IMR-90 (cell line): ENCODE measurements at regions not wholly inside any gene's neighbourhood (a gene's known extent, or its start where the extent isn't known, plus 50 kb on each side); places are given as distances from the start of the nearest gene placed in this dataset.

ENCODE experiments used
- ATAC-seq: fragments of 200-7000 bp; cut with Tn5 transposase; 2 replicates; pipeline ENCODE4 v1.9.1; 2020; ENCODE audit warnings: low read depth, mild to moderate bottlenecking, moderate library complexity
- BruUV-seq: library from RNA; stranded (reverse); fragments of 400-500 nt; replicated peaks from 2 replicates; lab custom pipeline; 2021; lab: Mats Ljungman, UMichigan
- CTCF ChIA-PET: fragments of 300-600 bp; formaldehyde crosslinking; extraction: SDS; loops from one replicate; lab custom pipeline; 2021; ENCODE audit warnings: antibody characterized with exemption; lab: Yijun Ruan, JAX
- POLR2A ChIA-PET: fragments of 300-600 bp; sonication (Branson Sonifier 250); formaldehyde crosslinking; loops from one replicate; lab custom pipeline; 2022; ENCODE audit warnings: antibody characterized with exemption; ENCODE audit not compliant: unreplicated experiment; lab: Charles Lee
- DNase-seq: peaks from one replicate; pipeline ENCODE4 v3.0.0; 2013
- H2AFZ ChIP-seq: replicated peaks from 2 replicates; pipeline ENCODE3; 2013; ENCODE audit warnings: low read length, mild to moderate bottlenecking; ENCODE audit not compliant: poor library complexity
- H2AK5ac ChIP-seq: 2 replicates; pipeline ENCODE4 v1.6.1; 2013; ENCODE audit warnings: low read depth, low read length, inconsistent platforms
- H2AK9ac ChIP-seq: replicated peaks from 2 replicates; pipeline ENCODE3; 2013; ENCODE audit warnings: mild to moderate bottlenecking, low read depth, low read length, moderate library complexity; ENCODE audit not compliant: poor library complexity
- H2BK120ac ChIP-seq: 2 replicates; pipeline ENCODE4 v1.6.1; 2013; ENCODE audit warnings: low read depth, low read length, inconsistent platforms
- H2BK15ac ChIP-seq: 3 replicates; pipeline ENCODE4 v1.6.1; 2013; ENCODE audit warnings: low read depth, low read length, inconsistent platforms
- H2BK20ac ChIP-seq: 2 replicates; pipeline ENCODE4 v1.6.1; 2013; ENCODE audit warnings: low read depth, mild to moderate bottlenecking, inconsistent platforms, low read length, moderate library complexity
- H2BK5ac ChIP-seq: 2 replicates; pipeline ENCODE4 v1.6.1; 2013; ENCODE audit warnings: mild to moderate bottlenecking, low read depth, low read length, inconsistent platforms; ENCODE audit not compliant: poor library complexity, severe bottlenecking
- H3K14ac ChIP-seq: replicated peaks from 2 replicates; pipeline ENCODE4 v1.6.1; 2013; ENCODE audit warnings: low read depth, low read length, inconsistent platforms
- H3K18ac ChIP-seq: 2 replicates; pipeline ENCODE4 v1.6.1; 2013; ENCODE audit warnings: low read depth, low read length, control low read depth
- H3K23ac ChIP-seq: 2 replicates; pipeline ENCODE4 v1.6.1; 2013; ENCODE audit warnings: low read depth, low read length, inconsistent platforms
- H3K27ac ChIP-seq: 2 replicates; pipeline ENCODE4 v1.5.1; 2013; ENCODE audit warnings: mild to moderate bottlenecking, control low read depth, low read length; ENCODE audit not compliant: insufficient read depth
- H3K27me3 ChIP-seq: 2 replicates; pipeline ENCODE4 v1.6.1; 2013; ENCODE audit warnings: low read length; ENCODE audit not compliant: control insufficient read depth, insufficient read depth
- H3K36me3 ChIP-seq: 2 replicates; pipeline ENCODE4 v1.6.1; 2013; ENCODE audit warnings: low read length, mixed read lengths; ENCODE audit not compliant: control insufficient read depth, insufficient read depth
- H3K4ac ChIP-seq: 2 replicates; pipeline ENCODE4 v1.6.1; 2013; ENCODE audit warnings: low read depth, low read length, inconsistent platforms
- H3K4me1 ChIP-seq: 2 replicates; pipeline ENCODE4 v1.6.1; 2013; ENCODE audit warnings: low read length, mixed read lengths; ENCODE audit not compliant: control insufficient read depth, insufficient read depth
- H3K4me2 ChIP-seq: 2 replicates; pipeline ENCODE4 v1.6.1; 2013; ENCODE audit warnings: low read depth, mild to moderate bottlenecking, control low read depth, low read length, moderate library complexity
- H3K4me3 ChIP-seq: 2 replicates; pipeline ENCODE4 v1.5.1; 2013; ENCODE audit warnings: low read depth, mild to moderate bottlenecking, control low read depth, low read length, moderate library complexity; ENCODE audit not compliant: insufficient read depth
- H3K56ac ChIP-seq: 2 replicates; pipeline ENCODE4 v1.6.1; 2013; ENCODE audit warnings: low read length, inconsistent platforms; ENCODE audit not compliant: insufficient read depth; ENCODE audit errors: extremely low read depth
- H3K79me1 ChIP-seq, 2 experiments: 2 replicates each; pipeline ENCODE4 v1.6.1; 2013; ENCODE audit warnings: low read length in 2 of 2, inconsistent platforms in 1 of 2, low read depth in 1 of 2
- H3K9ac ChIP-seq: 2 replicates; pipeline ENCODE4 v1.6.1; 2013; ENCODE audit warnings: low read depth, low read length, control low read depth
- H3K9me1 ChIP-seq: 2 replicates; pipeline ENCODE4 v1.6.1; 2013; ENCODE audit warnings: low read length, inconsistent platforms; ENCODE audit not compliant: insufficient read depth
- H3K9me3 ChIP-seq: 2 replicates; pipeline ENCODE4 v1.6.1; 2013; ENCODE audit warnings: low read length; ENCODE audit not compliant: control insufficient read depth, insufficient read depth
- H4K20me1 ChIP-seq: 2 replicates; pipeline ENCODE4 v1.6.1; 2013; ENCODE audit warnings: low read length, inconsistent platforms; ENCODE audit not compliant: insufficient read depth
- H4K5ac ChIP-seq: 2 replicates; pipeline ENCODE4 v1.6.1; 2013; ENCODE audit warnings: mild to moderate bottlenecking, low read depth, low read length, control low read depth
- H4K8ac ChIP-seq, 2 experiments: 2 replicates each; pipeline ENCODE4 v1.6.1; 2013; ENCODE audit warnings: low read depth in 2 of 2, low read length in 2 of 2, control low read depth in 1 of 2, inconsistent platforms in 1 of 2
- H4K91ac ChIP-seq: 2 replicates; pipeline ENCODE4 v1.6.1; 2013; ENCODE audit warnings: low read depth, low read length, inconsistent platforms; ENCODE audit not compliant: insufficient read depth
- BHLHE40 ChIP-seq: fragments of 150-350 bp; IDR thresholded peaks from 2 replicates; pipeline ENCODE4 v1.6.1; 2016; ENCODE audit warnings: mild to moderate bottlenecking, low read depth, low read length
- CEBPB ChIP-seq: IDR thresholded peaks from 2 replicates; pipeline ENCODE4 v1.6.1; 2012; ENCODE audit warnings: low read depth, low read length, improper control_type of control experiment
- CHD1 ChIP-seq: IDR thresholded peaks from 2 replicates; pipeline ENCODE4 v1.6.1; 2012; ENCODE audit warnings: low read depth, low read length, improper control_type of control experiment
- FOS ChIP-seq: fragments of 150-350 bp; IDR thresholded peaks from 2 replicates; pipeline ENCODE4 v1.6.1; 2016; ENCODE audit warnings: low read depth, low read length
- MAFK ChIP-seq: IDR thresholded peaks from 2 replicates; pipeline ENCODE4 v1.6.1; 2012; ENCODE audit warnings: low read depth, low read length, improper control_type of control experiment
- MAZ ChIP-seq: IDR thresholded peaks from 2 replicates; pipeline ENCODE4 v1.6.1; 2012; ENCODE audit warnings: low read depth, mild to moderate bottlenecking, low read length, improper control_type of control experiment, moderate library complexity, borderline replicate concordance
- MXI1 ChIP-seq: IDR thresholded peaks from 2 replicates; pipeline ENCODE4 v1.6.1; 2012; ENCODE audit warnings: low read depth, mild to moderate bottlenecking, low read length, moderate library complexity, borderline replicate concordance
- NFE2L2 ChIP-seq: fragments of 150-350 bp; IDR thresholded peaks from 2 replicates; pipeline ENCODE4 v1.6.1; 2016; ENCODE audit warnings: low read depth, mild to moderate bottlenecking, low read length
- POLR2A ChIP-seq: IDR thresholded peaks from 2 replicates; pipeline ENCODE4 v1.6.1; 2012; ENCODE audit warnings: mild to moderate bottlenecking, low read depth, low read length
- RAD21 ChIP-seq: IDR thresholded peaks from 2 replicates; pipeline ENCODE4 v1.6.1; 2012; ENCODE audit warnings: low read length, improper control_type of control experiment
- RCOR1 ChIP-seq: IDR thresholded peaks from 2 replicates; pipeline ENCODE4 v1.6.1; 2012; ENCODE audit warnings: mild to moderate bottlenecking, low read length, improper control_type of control experiment; ENCODE audit not compliant: insufficient replicate concordance
- RFX5 ChIP-seq: IDR thresholded peaks from 2 replicates; pipeline ENCODE4 v1.8.0; 2012; ENCODE audit warnings: low read depth, mild to moderate bottlenecking, low read length, moderate library complexity
- SMC3 ChIP-seq: fragments of 150-350 bp; IDR thresholded peaks from 2 replicates; pipeline ENCODE4 v1.6.1; 2016; ENCODE audit warnings: low read depth, mild to moderate bottlenecking, antibody characterized with exemption, low read length, moderate library complexity
- USF2 ChIP-seq: fragments of 150-350 bp; IDR thresholded peaks from 2 replicates; pipeline ENCODE4 v1.6.1; 2017; ENCODE audit warnings: mild to moderate bottlenecking, antibody characterized with exemption, low read length, low read depth
- WGBS, 2 experiments: methylation state at CpG; one replicate each; pipeline versions ENCODE4 v1.1.5 to v1.1.7; 2013; ENCODE audit warnings: missing lambda C conversion rate in 2 of 2; ENCODE audit not compliant: insufficient read length in 1 of 2; ENCODE audit errors: extremely low coverage in 2 of 2; 5-methylcytosine and 5-hydroxymethylcytosine counted together
- dilution Hi-C: fragments of 300-500 bp; cut with HindIII; formaldehyde crosslinking; loops from one replicate; pipeline ENCODE4 v1.14.3; 2018; ENCODE audit warnings: low sequenced_read_pairs; ENCODE audit not compliant: unreplicated experiment
- in situ Hi-C: fragments of 300-500 bp; cut with MboI; formaldehyde crosslinking; loops from 3 replicates; pipeline ENCODE4 v1.14.3; 2019; ENCODE audit warnings: low sequenced_read_pairs, inconsistent platforms, mixed read lengths
- intact Hi-C: fragments of 100-400 bp; cut with micrococcal nuclease; formaldehyde crosslinking; loops from 2 replicates; pipeline ENCODE4 v1.10.0; 2022
- TF ChIP-seq, protein P1 (sequence below): fragments of 150-350 bp; IDR thresholded peaks from 2 replicates; pipeline ENCODE4 v1.6.1; 2016; ENCODE audit warnings: low read depth, mild to moderate bottlenecking, low read length, moderate library complexity, borderline replicate concordance
- TF ChIP-seq, protein P2 (sequence below): conservative IDR thresholded peaks from 2 replicates; pipeline ENCODE4 v1.5.1; 2012; ENCODE audit warnings: mild to moderate bottlenecking, low read depth, low read length, improper control_type of control experiment

GRCh38 chr15:30001602-30002001, 81.2 kb upstream of the GOLGA8J start:
- POLR2A ChIA-PET = no interaction called here
- BruUV-seq = no TSS peak

More at GRCh38 chr15:30001602-30002001, 81.2 kb upstream of the GOLGA8J start:
- H3K18ac ChIP-seq = no peak overlapping the region
- H3K9me3 ChIP-seq = no peaks in the 10 kb centered on the region
- no peak overlapping the region for H2BK15ac ChIP-seq
- in situ Hi-C loops = no loop called here
- H3K9me1 ChIP-seq = peaks cover 2% of the 10 kb centered on the region; the same call in 1 of the 2 replicates
- H4K8ac ChIP-seq = no peak overlapping the region
- H3K4ac ChIP-seq = no peak overlapping the region
- H3K14ac ChIP-seq = no peak overlapping the region
- no peak overlapping the region for H3K4me3 ChIP-seq
- no peak overlapping the region for H4K91ac ChIP-seq
- CTCF ChIA-PET = no interaction called here
- no peak overlapping the region for H3K4me2 ChIP-seq
- no peak overlapping the region for H2BK20ac ChIP-seq
- H2BK120ac ChIP-seq = no peak overlapping the region
- ATAC-seq (no peak), DNase-seq (no peak)
- dilution Hi-C loops = no loop called here
- no peaks in the 10 kb centered on the region for H4K20me1 ChIP-seq
- H2AK9ac ChIP-seq = no peak overlapping the region
- no peak overlapping the region for H3K27ac ChIP-seq
- intact Hi-C loops = no loop called here
- no peaks in the 10 kb centered on the region for H3K4me1 ChIP-seq
- no peak overlapping the region for H2BK5ac ChIP-seq
- H3K27me3 ChIP-seq = peaks cover 6% of the 10 kb centered on the region
- no peak overlapping the region for H3K9ac ChIP-seq
- TF ChIP-seq MAFK (no peak), POLR2A (no peak), RFX5 (no peak), BHLHE40 (no peak), NFE2L2 (no peak), MXI1 (no peak), RAD21 (no peak), CEBPB (no peak), CHD1 (no peak), MAZ (no peak), RCOR1 (no peak), SMC3 (no peak), FOS (no peak), USF2 (no peak; the same call in 1 of the 2 replicates)
- TF ChIP-seq, protein P1, sequence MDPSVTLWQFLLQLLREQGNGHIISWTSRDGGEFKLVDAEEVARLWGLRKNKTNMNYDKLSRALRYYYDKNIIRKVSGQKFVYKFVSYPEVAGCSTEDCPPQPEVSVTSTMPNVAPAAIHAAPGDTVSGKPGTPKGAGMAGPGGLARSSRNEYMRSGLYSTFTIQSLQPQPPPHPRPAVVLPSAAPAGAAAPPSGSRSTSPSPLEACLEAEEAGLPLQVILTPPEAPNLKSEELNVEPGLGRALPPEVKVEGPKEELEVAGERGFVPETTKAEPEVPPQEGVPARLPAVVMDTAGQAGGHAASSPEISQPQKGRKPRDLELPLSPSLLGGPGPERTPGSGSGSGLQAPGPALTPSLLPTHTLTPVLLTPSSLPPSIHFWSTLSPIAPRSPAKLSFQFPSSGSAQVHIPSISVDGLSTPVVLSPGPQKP = no peak
- TF ChIP-seq, protein P2, sequence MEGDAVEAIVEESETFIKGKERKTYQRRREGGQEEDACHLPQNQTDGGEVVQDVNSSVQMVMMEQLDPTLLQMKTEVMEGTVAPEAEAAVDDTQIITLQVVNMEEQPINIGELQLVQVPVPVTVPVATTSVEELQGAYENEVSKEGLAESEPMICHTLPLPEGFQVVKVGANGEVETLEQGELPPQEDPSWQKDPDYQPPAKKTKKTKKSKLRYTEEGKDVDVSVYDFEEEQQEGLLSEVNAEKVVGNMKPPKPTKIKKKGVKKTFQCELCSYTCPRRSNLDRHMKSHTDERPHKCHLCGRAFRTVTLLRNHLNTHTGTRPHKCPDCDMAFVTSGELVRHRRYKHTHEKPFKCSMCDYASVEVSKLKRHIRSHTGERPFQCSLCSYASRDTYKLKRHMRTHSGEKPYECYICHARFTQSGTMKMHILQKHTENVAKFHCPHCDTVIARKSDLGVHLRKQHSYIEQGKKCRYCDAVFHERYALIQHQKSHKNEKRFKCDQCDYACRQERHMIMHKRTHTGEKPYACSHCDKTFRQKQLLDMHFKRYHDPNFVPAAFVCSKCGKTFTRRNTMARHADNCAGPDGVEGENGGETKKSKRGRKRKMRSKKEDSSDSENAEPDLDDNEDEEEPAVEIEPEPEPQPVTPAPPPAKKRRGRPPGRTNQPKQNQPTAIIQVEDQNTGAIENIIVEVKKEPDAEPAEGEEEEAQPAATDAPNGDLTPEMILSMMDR = no peak
- H3K79me1 ChIP-seq = no peaks in the 10 kb centered on the region
- no peak overlapping the region for H4K5ac ChIP-seq
- H3K56ac ChIP-seq = no peak overlapping the region
- WGBS, 2 experiments = 50% methylated on average over 1 of the region's 5 CpGs; no CpG with 5 or more reads in 1 of the 2 experiments
- H3K23ac ChIP-seq = no peak overlapping the region
- no peak overlapping the region for H2AK5ac ChIP-seq
- H3K36me3 ChIP-seq = no peaks in the 10 kb centered on the region
- H2AFZ ChIP-seq = no peak overlapping the region
